Keratinocyte (primary cell): ENCODE measurements at regions not wholly inside any gene's neighbourhood (a gene's known extent, or its start where the extent isn't known, plus 50 kb on each side); places are given as distances from the start of the nearest gene placed in this dataset.
"Not testable (repeated sequence)": the region's sequence is repeated elsewhere in the genome, so short reads cannot be mapped to it uniquely, and the experiment has no call there.

ENCODE experiments used
- DNase-seq: peaks from one replicate; pipeline ENCODE4 v3.0.0-alpha.2; 2011; ENCODE audit warnings: low read depth, missing footprints, low spot score
- FAIRE-seq: peaks from 2 replicates; lab custom pipeline; 2011; peaks lifted over from hg19 to GRCh38; lab: Jason Lieb, UNC
- H2AFZ ChIP-seq: 2 replicates; pipeline ENCODE4 v1.6.0; 2012; ENCODE audit warnings: low read length, control low read depth, inconsistent platforms; ENCODE audit not compliant: control insufficient read depth
- H3K27ac ChIP-seq: 2 replicates; pipeline ENCODE4 v1.5.1; 2011; ENCODE audit warnings: low read length; ENCODE audit not compliant: control insufficient read depth, insufficient read depth
- H3K27me3 ChIP-seq: 3 replicates; pipeline ENCODE4 v1.6.0; 2011; ENCODE audit warnings: low read length; ENCODE audit not compliant: control insufficient read depth, insufficient read depth; ENCODE audit errors: extremely low read depth
- H3K36me3 ChIP-seq, 2 experiments: 2 replicates in 1 of 2; 3 replicates in 1 of 2; pipeline ENCODE4 v1.5.1; 2011; ENCODE audit warnings: low read length in 2 of 2, mild to moderate bottlenecking in 1 of 2; ENCODE audit not compliant: control insufficient read depth in 2 of 2, insufficient read depth in 2 of 2; ENCODE audit errors: extremely low read depth in 1 of 2
- H3K4me1 ChIP-seq: 3 replicates; pipeline ENCODE4 v1.5.1; 2011; ENCODE audit warnings: low read length; ENCODE audit not compliant: control insufficient read depth, insufficient read depth; ENCODE audit errors: extremely low read depth
- H3K4me2 ChIP-seq: 3 replicates; pipeline ENCODE4 v1.6.0; 2011; ENCODE audit warnings: low read depth, low read length; ENCODE audit not compliant: control insufficient read depth, insufficient read depth; ENCODE audit errors: extremely low read depth
- H3K4me3 ChIP-seq, 3 experiments: fragments of 200-600 bp in 1 of 3; sonication (generic) in 1 of 3; 2 replicates in 2 of 3; 3 replicates in 1 of 3; pipeline ENCODE4 v1.5.1; 2011 to 2016; ENCODE audit warnings: low read length in 3 of 3, mild to moderate bottlenecking in 3 of 3, control low read depth in 2 of 3, inconsistent platforms in 1 of 3, low read depth in 1 of 3, mixed read lengths in 1 of 3, mixed run types in 1 of 3, moderate library complexity in 1 of 3; ENCODE audit not compliant: control insufficient read depth in 2 of 3, insufficient read depth in 2 of 3; ENCODE audit errors: extremely low read depth in 1 of 3
- H3K79me2 ChIP-seq: 2 replicates; pipeline ENCODE4 v1.6.0; 2012; ENCODE audit warnings: low read length; ENCODE audit not compliant: control insufficient read depth, insufficient read depth
- H3K9ac ChIP-seq: 3 replicates; pipeline ENCODE4 v1.6.0; 2011; ENCODE audit warnings: low read length; ENCODE audit not compliant: control insufficient read depth, insufficient read depth; ENCODE audit errors: extremely low read depth
- H3K9me1 ChIP-seq: 3 replicates; pipeline ENCODE4 v1.6.0; 2011; ENCODE audit warnings: low read length; ENCODE audit not compliant: control insufficient read depth, insufficient read depth; ENCODE audit errors: extremely low read depth
- H3K9me3 ChIP-seq: 2 replicates; pipeline ENCODE4 v1.5.1; 2012; ENCODE audit warnings: low read depth, low read length; ENCODE audit not compliant: control insufficient read depth
- H4K20me1 ChIP-seq: 3 replicates; pipeline ENCODE4 v1.6.0; 2011; ENCODE audit warnings: low read length; ENCODE audit not compliant: control insufficient read depth, insufficient read depth; ENCODE audit errors: extremely low read depth
- EZH2 ChIP-seq: IDR thresholded peaks from one replicate; pipeline ENCODE4 v1.6.1; 2012; ENCODE audit warnings: inconsistent platforms, mild to moderate bottlenecking, low read length, moderate library complexity
- dilution Hi-C: fragments of 300-500 bp; cut with MboI; formaldehyde crosslinking; loops from one replicate; pipeline ENCODE4 v1.7.0; 2020; ENCODE audit warnings: low sequenced_read_pairs; ENCODE audit not compliant: extremely low pct_ligation_motif_present
- TF ChIP-seq, protein P1 (sequence below), 3 experiments: IDR thresholded peaks in 1 of 3; conservative IDR thresholded peaks in 1 of 3; optimal IDR thresholded peaks in 1 of 3; 2 replicates in 2 of 3; 3 replicates in 1 of 3; pipeline versions ENCODE3 to v1.5.1; 2011; ENCODE audit warnings: low read length in 3 of 3, mild to moderate bottlenecking in 3 of 3, moderate library complexity in 2 of 3, control low read depth in 1 of 3, inconsistent platforms in 1 of 3; ENCODE audit not compliant: insufficient read depth in 2 of 3; ENCODE audit errors: extremely low read depth in 1 of 3

DNA sequence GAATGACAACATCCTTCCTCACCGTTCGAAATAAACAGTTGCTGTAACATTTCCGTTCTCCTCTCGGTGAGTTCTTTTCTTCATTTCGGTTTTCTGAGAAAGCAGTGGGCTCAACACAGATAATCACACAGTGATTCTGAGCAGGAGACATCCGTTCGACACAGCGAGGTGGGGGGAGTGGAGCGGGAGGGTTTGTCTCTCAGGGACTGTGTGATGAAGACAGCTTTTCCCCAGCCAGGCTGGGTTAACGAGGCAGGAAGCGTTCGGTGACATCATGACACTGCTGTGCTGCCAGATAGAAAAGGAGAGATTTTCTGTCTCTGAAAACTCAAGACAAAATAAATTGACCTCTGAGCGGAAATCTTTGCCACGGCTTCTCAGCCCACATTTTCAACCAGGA is 119.3 kb downstream of the CRLF2 start:
- no peak overlapping the region for H3K4me2 ChIP-seq
- H2AFZ ChIP-seq: no peak overlapping the region

DNA sequence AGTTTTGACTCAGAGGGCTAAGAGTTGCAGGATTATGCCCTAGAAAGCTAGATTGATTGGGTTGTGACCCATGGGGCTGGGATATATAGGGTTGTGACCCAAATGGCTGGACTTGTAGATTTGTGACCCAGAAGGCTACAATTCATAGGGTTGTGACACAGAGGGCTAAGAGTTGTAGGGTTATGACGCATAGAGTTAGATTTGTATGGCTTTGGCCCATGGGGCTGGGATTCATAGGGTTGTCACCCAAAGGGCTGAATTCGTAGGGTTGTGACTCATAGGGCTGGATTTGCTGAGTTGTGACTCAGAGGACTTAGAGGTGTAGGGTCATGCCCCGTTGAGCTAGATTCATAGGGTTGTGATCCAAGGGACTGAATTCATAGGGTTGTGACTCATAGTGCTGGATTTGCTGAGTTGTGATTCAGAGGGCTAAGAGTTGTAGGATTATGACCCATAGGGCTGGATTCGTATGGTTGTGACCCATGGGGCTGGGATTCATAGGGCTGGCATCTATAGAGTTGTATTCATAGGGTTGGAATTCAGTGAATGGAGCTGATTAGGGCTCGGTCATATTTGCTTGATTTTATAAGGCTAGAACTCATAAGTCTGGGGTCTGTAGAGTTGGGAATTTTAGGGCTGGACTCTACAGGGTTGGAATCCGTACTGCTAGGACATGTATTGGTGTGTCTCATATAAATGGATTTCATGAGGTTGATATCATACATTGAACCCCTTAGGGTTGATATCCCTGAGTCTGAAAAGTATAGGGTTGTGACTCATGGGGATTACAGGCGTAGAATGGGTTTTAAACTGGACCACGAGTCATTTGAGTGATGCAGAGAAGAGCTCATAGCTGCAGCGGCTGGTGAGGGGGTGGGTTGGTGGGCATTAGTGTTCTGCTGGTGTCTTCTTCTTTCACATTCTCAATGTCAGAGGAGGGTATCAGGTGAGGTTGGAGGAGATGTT is 125.7 kb downstream of the CRLF2 start:
- Histone ChIP-seq H3K79me2 (no peaks in the 10 kb centered on the region), H3K4me3 (no peak overlapping the region), H3K4me2 (no peak overlapping the region), H3K36me3 (no peaks in the 10 kb centered on the region), H3K27ac (no peak overlapping the region), H3K27me3 (no peaks in the 10 kb centered on the region), H3K9me1 (no peaks in the 10 kb centered on the region), H3K9ac (no peak overlapping the region), H2AFZ (no peak overlapping the region), H4K20me1 (no peaks in the 10 kb centered on the region), H3K9me3 (peaks cover 2% of the 10 kb centered on the region), H3K4me1 (no peaks in the 10 kb centered on the region)
- dilution Hi-C loops: no loop called here
- DNase-seq (no peak), FAIRE-seq (no peak)
- TF ChIP-seq, protein P1, sequence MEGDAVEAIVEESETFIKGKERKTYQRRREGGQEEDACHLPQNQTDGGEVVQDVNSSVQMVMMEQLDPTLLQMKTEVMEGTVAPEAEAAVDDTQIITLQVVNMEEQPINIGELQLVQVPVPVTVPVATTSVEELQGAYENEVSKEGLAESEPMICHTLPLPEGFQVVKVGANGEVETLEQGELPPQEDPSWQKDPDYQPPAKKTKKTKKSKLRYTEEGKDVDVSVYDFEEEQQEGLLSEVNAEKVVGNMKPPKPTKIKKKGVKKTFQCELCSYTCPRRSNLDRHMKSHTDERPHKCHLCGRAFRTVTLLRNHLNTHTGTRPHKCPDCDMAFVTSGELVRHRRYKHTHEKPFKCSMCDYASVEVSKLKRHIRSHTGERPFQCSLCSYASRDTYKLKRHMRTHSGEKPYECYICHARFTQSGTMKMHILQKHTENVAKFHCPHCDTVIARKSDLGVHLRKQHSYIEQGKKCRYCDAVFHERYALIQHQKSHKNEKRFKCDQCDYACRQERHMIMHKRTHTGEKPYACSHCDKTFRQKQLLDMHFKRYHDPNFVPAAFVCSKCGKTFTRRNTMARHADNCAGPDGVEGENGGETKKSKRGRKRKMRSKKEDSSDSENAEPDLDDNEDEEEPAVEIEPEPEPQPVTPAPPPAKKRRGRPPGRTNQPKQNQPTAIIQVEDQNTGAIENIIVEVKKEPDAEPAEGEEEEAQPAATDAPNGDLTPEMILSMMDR (optimal IDR thresholded peaks at IDR 0.05 in 1 of 3, IDR thresholded peaks at IDR 0.05 in 1 of 3, conservative IDR thresholded peaks at IDR 0.05 in 1 of 3; ENCODE audit: extremely low read depth in 1 of 3, insufficient read depth in 2 of 3, low read length in 3 of 3): no peak
- TF ChIP-seq EZH2: no peak

More for the DNA sequence above, 119.3 kb downstream of the CRLF2 start:
- no peak for DNase-seq
- no peaks in the 10 kb centered on the region for H3K79me2 ChIP-seq
- no peaks in the 10 kb centered on the region for H3K36me3 ChIP-seq
- FAIRE-seq: no peak
- no peak overlapping the region for H3K4me3 ChIP-seq
- no peaks in the 10 kb centered on the region for H3K9me1 ChIP-seq
- H3K9ac ChIP-seq: no peak overlapping the region
- peaks cover 5% of the 10 kb centered on the region for H3K9me3 ChIP-seq
- TF ChIP-seq, protein P1 (optimal IDR thresholded peaks at IDR 0.05 in 1 of 3, IDR thresholded peaks at IDR 0.05 in 1 of 3, conservative IDR thresholded peaks at IDR 0.05 in 1 of 3; ENCODE audit: extremely low read depth in 1 of 3, insufficient read depth in 2 of 3, low read length in 3 of 3): no peak
- no peak for TF ChIP-seq EZH2
- dilution Hi-C loops: no loop called here
- no peaks in the 10 kb centered on the region for H3K4me1 ChIP-seq
- H3K27me3 ChIP-seq: no peaks in the 10 kb centered on the region
- H3K27ac ChIP-seq: no peak overlapping the region
- H4K20me1 ChIP-seq: no peaks in the 10 kb centered on the region

DNA sequence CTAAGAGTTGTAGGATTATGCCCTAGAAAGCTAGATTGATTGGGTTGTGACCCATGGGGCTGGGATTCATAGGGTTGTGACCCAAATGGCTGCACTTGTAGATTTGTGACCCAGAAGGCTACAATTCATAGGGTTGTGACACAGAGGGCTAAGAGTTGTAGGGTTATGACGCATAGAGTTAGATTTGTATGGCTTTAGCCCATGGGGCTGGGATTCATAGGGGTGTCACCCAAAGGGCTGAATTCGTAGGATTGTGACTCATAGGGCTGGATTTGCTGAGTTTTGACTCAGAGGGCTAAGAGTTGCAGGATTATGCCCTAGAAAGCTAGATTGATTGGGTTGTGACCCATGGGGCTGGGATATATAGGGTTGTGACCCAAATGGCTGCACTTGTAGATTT is 126.6 kb downstream of the CRLF2 start:
- H3K27me3 ChIP-seq, H4K20me1 ChIP-seq, H3K9ac ChIP-seq, DNase-seq, H3K9me3 ChIP-seq, H3K79me2 ChIP-seq, H2AFZ ChIP-seq, H3K4me2 ChIP-seq, H3K9me1 ChIP-seq, H3K4me1 ChIP-seq, dilution Hi-C loops, FAIRE-seq, H3K36me3 ChIP-seq, H3K4me3 ChIP-seq, H3K27ac ChIP-seq: not testable (repeated sequence)
